Right hindlimb (tissue), 1 donor: ENCODE measurements at regions not wholly inside any gene's neighbourhood (a gene's known extent, or its start where the extent isn't known, plus 50 kb on each side); places are given as distances from the start of the nearest gene placed in this dataset.
"Not testable (repeated sequence)": the region's sequence is repeated elsewhere in the genome, so short reads cannot be mapped to it uniquely, and the experiment has no call there.

Experiments
- DNase-seq: peaks from one replicate; pipeline ENCODE4 v3.0.0-alpha.2; 2018

GRCh38 chr1:60637651-60638050, 444.7 kb upstream of the NFIA start:
- DNase-seq: no peak

- DNase-seq: no peak
Measured at GRCh38 chr1:60636946-60637345, 445.4 kb upstream of the NFIA start.

DNA sequence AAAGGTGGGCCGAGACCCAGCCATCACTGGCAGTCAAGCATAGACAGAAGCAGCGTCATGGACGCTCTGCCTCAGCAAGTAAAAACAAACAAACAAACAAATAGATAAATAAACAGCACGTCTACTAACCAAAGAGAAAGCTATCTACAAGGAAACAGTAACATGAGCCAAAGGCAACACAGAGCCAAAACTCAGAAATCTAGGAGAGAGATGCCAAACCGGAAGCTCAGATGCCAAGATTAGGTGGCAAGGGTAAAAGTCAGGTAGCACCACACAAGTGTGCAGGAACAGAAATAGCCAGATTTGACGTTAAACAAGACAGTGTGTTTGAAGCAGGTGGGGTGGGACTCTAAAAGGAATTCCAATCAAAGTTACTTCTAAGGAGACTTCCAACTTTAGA, 448.3 kb upstream of the NFIA start:
- DNase-seq: no peak

DNA sequence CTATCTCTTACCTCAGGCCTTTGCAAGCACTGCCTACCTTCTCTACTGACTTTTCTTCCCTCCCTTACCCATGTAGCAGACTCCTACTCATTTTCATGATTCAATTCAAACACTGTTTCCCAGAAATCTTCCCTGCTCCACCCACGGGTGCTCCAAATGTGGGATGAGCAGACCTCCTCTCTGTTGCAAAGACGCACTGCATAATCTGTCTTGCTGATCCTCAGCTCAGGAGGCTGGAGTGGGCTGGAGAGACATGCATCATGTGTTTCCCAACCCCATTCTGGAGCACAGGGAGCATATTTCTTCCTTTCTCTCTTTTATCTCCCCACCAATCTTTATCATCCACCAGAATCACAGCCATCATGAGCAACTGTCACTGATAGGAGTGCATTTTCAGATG, 459.9 kb upstream of the NFIA start:
- DNase-seq: no peak

- peak; percentile 41 for DNase-seq
Measured at GRCh38 chr1:60621368-60621851, 461.0 kb upstream of the NFIA start.

GRCh38 chr1:60620087-60620486, 462.3 kb upstream of the NFIA start:
- peak; percentile 46 for DNase-seq

DNA sequence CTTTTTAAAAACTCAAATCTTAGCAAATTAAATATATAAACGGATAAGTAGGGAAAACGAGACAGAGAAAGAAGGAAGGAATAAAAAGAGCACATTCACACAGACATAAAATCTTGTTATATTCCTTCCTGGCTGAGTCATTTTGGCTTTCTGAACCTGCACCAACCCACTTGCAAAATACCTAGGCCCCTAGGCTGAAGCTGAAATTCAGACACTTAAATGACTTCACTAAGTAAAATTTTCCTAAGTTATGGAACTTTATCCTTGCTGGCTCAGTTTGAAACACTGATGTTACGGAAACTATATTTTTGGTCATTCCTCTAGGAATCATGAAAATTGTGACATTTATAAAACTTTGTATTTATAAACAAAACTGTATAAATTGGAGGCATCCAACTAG, 462.8 kb upstream of the NFIA start:
- DNase-seq: no peak

GRCh38 chr1:60615666-60616065, 466.7 kb upstream of the NFIA start:
- peak; percentile 30 for DNase-seq

DNA sequence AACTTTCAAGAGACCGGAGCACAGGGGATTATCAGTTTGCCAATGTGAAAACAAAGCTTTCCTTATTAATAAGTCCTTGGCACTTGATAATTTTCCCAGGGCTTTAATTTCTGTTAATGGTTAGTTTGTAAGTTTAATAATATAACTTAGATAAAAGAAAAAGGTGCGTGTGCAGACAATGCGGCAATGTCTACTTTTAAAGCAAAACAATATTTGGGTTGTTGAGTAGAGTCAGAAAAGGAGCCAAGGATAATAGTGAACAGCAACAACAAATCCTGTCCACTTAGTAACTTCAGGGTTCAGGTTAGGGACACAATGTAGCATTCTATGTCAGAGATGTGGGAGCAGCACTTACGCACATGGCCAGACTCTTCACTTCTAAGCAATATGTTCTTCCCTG, 469.6 kb upstream of the NFIA start:
- no peak for DNase-seq

- DNase-seq: not testable (repeated sequence)
Measured at GRCh38 chr1:60606921-60607320, 475.4 kb upstream of the NFIA start.

DNA sequence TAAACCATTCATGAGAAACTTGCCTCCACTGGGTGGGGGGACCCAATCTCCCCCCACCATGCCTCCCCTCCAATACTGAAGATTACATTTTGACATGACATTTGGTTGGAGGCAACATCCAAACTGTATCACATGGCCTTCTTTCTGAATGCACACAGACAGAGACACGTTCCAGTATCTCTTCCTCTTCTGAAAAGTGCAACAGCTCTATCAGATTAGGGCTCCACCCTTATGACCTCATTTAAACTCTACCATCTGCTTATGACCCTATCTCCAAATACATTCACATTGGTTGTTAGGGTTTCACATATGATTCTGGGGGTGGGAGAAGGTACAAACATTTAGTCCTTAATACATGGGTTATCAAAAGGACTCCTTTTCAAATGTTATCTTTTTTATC, 481.8 kb upstream of the NFIA start:
- DNase-seq: no peak

- no peak for DNase-seq
Measured at GRCh38 chr1:60599574-60599973, 482.8 kb upstream of the NFIA start.

DNA sequence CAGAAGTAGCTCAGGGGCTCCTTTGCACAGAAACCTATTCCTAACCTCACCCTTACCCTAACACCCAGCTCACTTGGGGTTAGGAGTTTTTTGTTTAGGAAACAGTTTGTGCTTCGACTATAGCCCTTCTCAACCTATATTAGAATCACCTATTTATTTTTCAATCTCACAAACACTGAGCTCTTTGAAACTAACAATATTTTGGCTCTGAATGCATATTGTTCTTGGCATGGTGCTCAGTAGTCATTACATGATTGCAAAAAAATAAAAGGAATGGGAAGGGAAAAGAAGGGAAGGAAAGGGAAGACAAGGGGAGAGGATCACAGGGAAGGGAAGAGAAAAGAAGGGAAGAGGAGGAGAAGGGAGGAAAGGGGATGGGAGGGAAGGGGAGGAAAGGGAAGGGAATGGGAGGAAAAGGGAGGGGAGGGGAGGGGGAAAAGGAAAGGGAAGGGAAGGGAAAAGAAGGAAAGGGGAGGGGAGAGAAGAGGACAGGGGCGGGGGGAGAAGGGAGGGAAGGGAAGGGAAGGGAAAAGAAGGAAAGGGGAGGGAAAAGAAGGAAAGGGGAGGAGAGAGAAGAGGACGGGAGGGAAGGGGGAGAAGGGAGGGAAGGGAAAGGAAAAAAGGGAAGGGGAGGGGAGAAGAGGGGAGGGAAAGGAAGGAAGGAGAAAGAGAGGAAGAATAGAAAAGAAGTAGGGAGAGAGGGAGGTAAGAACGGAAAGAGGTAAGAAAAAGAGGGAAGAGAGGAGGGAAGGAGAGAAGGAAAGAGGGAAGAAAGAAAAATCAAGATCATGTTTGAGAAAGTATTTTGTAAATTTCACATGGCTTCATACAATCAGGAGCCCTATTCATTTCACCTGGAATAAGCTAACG, 484.1 kb upstream of the NFIA start:
- DNase-seq: no peak

- no peak for DNase-seq
Measured at GRCh38 chr1:60596791-60597750, 485.3 kb upstream of the NFIA start.

DNA sequence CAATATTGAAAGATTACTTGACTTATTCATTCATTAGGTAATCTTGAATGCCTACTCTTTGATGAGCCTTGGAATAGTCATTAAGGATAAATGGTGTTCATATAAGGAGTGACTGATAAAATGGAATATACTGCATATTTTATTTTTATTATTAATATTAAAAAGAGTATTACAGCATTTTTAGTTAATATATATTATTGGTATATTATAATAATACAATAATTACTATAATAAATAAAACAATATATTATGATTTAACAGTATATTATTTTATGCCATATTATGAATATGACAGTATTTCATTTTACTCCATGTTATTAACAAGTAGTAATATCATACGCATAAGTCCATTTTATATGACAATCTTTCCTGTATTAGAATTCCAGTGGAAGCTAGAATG, 490.8 kb upstream of the NFIA start:
- no peak for DNase-seq

GRCh38 chr1:60589916-60590315, 492.4 kb upstream of the NFIA start:
- no peak for DNase-seq

GRCh38 chr1:60589046-60589748, 493.2 kb upstream of the NFIA start:
- DNase-seq: no peak

DNA sequence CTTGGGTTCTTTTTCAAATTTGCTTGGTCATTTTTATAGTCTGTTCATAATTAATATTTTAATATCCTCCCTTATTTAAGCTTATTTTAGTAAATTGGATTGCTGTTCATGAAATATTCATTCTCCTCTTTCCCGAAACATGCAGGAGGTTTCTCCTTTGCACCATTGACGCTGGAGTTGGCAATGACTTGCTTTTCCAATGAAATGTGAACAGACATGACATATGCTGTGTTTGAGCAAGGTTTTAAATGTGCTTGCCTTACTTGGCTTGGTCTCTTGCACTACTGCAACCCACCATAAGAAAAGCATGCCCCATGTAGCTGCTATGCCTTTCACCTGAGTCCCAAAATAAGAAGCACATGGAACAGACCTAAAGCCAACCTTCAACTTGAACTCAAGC, 498.0 kb upstream of the NFIA start:
- DNase-seq: no peak

DNA sequence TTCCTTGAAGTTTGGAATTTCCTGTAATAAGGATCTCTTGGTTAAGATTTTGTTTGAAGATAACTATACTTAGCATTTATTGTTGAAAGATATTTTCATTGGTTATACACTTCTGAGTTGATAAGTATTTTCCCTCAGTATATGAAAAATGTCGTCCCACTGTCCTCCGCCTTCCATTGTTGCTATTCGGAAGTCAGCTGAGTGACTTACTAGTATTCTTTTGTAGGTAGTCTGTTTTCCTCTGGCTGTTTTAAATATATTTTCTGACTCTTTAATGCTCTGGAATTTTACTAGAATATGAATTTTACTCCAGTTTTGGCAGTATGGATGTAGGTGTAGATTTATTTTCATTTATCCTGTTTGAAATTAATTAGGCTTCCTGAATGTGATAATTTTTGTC, 498.7 kb upstream of the NFIA start:
- DNase-seq: no peak

DNA sequence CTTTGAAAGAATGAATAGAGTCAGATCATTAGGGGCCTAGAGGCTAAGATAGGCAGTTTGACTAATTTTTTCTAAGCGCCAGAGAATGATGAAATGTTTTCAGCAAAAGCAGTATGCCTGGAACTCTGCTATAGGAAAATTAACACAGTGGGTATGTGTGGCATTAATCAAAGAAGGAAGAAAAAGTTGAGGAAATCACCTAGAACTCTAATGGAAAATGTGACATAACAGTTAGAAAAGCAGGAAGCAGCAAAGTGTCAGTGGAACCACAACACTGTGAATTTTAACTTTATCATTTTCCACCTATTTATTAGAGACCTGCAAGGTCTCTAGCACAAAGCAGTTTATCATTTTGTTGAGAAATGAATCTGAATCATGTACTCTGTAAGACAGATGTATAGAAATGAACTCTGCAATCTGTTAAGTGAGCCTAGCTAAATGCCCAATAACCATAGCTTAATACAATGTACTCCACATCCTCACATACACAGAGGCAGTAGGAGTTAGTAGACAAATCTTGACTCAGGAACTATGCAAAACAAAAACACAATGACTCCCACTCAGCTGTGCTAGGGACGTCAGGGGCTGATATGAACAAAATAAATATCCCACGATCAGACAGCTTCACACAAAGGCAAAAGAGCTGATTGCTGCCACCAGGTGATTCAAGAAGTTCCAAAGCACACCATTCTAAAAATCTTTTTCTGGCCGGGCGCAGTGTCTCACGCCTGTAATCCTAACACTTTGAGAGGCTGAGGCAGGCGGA, 500.7 kb upstream of the NFIA start:
- DNase-seq: no peak

GRCh38 chr1:60577029-60577428, 503.5 kb upstream of the C1orf87 start:
- DNase-seq: no peak

DNA sequence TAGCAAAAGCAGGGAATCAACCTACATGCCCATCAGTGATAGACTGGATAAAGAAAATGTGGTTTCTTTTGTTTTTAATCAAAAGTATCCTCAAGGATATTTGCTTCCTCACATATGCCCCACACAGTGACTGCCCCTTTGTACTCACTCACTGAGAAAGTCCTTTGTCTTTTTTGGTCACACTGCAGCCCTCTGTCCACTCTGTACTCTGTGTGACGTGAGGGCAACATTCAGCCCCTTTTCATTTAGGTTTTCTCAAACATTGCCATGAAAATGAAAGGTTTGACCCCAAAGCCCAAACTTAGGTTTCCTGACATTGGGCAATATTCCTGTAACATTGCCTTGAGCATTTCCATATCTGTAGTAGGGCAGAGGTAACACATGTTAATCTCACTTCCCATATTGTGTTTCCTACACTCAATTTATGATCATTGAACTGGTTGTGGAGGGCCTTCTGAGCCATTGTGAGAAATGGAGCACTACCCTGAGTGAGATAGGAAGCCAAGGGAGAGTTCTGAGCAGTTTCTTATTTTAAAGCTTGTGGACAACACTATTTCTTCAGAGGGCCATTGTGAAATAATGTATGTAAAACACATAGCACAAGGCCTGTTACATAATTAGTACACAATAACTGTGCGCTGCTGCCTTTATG, 501.9 kb upstream of the C1orf87 start:
- DNase-seq: no peak
